GM21526 (cell line): ENCODE measurements at regions not wholly inside any gene's neighbourhood (a gene's known extent, or its start where the extent isn't known, plus 50 kb on each side); places are given as distances from the start of the nearest gene placed in this dataset.
A peak's percentile ranks its signal among the peaks of the same experiment; 100 is the strongest.
"Not testable (repeated sequence)": the region's sequence is repeated elsewhere in the genome, so short reads cannot be mapped to it uniquely, and the experiment has no call there.

ENCODE experiments used
- ATAC-seq: cut with Tn5 transposase; IDR thresholded peaks from one replicate; pipeline ENCODE4 v1.9.1; 2021; ENCODE audit warnings: moderate library complexity; ENCODE audit not compliant: unreplicated experiment, low FRiP score

DNA sequence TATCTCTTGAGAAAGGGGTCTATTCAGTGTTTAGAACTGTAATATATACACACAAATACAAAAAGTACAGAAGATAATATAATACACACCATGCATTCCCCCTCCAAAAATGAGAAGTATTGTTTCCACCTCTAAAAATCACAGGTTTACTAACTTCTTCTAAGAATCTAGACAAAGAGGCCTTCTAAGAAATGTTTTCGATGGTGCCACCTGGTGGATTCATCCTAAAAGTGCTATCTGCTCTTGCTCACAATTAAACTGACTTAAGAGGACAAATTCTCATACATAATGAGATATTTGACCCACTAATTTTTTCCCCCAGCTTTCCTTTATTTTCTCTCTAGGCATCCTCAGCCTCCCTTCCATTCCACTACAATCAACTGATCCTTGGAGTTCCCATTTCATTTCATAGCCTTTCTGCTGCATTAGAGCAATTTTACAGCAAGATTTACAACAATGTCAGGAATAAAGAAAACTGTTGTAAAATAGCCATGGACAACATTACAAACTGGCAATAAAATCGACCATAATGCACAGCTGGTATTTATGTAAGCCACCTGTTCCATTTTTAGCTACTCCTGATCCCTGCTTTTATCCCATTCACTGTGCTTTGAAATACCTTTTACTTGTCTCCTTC is 124.6 kb downstream of the ARRDC4 start:
- no peak for ATAC-seq

DNA sequence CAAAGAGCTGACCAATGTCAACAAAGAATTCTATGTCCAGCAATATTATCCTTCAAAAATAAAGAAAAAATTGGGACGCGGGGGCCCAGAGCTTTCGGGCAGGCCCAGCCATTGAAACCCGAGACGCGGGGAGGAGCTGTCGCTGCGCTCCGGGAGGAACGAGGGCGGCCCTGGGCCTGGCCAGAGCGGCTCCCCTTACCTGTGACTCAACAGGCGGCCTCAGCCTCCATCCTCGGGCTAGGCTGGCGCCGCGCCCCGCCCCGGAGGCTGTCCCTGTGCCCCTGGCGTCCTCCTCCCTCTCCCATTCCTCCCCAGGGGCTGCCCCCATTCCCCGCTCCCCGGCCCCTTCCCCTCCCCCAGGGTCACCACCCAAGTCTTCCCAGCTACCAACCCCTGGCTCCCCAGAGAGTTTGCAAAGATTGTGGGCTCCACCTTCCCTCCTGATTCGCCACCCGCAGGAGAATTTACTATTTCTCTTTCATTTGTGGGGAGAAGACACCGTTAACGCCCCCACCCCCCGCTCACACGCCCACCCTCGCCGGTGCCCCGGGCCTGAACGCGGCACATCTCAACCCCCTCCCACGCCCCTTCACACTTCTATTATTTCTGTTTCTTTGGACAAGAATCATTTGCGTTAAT is 127.9 kb downstream of the ARRDC4 start:
- peak; percentile 68 for ATAC-seq

DNA sequence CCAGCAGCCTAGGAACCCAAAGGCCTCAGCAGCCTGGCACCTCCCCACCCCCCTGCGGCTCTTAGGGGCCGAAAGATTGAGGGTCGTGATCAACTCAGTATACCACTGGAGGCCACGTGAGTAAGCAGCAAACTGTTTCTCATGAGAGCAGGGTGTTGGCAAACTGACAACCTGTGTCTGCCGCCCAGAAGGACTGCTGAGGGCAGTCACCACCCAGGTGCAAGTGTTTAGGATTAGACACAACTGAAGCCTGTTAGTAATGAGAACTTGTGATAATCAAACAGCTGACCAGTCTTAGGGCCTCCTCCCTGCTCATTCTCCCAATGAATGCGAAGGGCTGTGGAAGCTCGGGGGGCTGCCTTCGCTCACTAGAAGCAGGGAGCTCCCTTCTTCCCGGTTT is 128.8 kb downstream of the ARRDC4 start:
- not testable (repeated sequence) for ATAC-seq

DNA sequence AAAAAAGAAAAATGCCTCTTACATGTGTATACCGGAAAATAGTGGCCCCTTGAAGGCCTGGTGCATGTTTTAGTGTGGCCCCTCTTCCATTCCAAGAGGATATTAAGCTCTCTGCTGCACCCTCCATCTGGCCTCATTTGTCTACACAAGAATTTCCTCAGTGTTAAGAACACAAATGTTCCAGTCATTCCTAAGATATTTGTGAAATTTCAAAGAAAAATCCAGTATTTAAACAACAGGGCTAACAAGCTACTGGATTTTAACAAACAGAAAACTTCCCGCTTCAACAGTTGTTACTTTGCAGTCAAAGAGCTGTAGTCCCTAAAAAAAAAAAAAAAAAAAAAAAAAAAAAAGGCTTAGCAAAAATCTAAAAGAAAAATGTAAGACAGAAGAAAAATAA is 137.5 kb downstream of the ARRDC4 start:
- ATAC-seq, result not testable (repeated sequence)

DNA sequence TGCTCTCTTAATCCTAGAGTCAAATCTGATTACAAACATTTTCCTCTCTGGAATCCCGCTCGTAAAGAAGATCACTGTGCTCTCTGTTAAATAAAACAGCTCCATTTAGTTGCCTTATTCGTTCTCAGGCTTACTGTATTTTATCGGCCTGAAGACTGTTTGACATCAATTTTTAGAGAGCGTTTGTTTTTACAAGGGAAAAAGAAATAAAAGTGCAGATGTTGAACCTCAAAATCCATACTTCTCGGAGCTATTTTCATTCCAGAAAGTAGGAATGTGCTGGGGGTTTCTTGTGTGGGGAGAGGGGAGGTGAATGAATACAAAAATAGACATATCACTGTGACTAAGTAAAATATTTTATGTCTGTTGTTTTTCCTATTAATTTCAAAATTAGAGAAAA is 140.1 kb downstream of the ARRDC4 start:
- ATAC-seq, result not testable (repeated sequence)

DNA sequence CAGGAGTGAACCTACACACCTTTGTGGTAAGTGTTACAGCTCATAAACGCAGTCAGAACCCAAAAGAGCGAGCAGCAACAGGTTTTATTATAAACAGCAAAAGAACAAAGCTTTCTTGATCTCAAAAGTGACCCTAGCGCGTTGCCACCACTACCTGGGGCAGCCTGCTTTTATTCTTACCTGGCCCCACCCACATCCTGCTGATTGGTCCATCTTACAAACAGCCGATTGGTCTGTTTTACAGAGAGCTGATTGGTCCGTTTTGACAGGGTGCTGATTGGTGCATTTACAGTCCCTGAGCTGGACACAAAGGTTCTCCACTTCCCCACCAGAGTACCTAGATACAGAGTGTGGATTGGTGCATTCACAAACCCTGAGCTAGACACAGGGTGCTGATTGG is 143.1 kb downstream of the ARRDC4 start:
- ATAC-seq, result no peak

DNA sequence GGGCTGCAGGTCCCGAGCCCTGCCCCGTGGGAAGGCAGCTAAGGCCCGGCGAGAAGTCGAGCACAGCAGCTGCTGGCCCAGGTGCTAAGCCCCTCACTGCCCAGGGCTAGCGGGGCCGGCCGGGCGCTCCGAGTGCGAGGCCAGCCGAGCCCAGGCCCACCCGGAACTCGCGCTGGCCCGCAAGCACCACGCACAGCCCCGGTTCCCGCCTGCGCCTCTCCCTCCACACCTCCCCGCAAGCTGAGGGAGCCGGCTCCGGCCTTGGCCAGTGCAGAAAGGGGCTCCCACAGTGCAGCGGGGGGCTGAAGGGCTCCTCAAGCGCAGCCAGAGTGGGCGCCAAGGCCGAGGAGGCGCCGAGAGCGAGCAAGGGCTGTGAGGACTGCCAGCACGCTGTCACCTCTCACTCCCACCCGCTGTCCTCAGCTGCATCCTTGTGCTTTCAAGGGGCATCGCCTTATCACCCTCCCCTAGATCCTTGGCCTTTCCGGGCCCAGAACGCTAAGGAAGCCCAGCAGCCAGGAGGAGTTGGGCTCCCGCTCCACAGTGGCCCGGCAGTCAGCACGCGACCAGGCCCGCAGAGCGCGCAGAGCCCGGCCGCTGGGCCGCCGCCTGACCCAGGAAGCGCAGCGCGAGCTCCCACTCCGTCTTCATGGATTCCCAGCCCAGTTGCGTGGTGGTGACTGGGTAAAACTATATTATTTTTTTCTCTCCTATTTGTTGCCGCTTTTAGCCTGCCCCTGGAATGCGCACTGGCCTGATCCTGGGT is 144.1 kb downstream of the ARRDC4 start:
- ATAC-seq, result not testable (repeated sequence)

DNA sequence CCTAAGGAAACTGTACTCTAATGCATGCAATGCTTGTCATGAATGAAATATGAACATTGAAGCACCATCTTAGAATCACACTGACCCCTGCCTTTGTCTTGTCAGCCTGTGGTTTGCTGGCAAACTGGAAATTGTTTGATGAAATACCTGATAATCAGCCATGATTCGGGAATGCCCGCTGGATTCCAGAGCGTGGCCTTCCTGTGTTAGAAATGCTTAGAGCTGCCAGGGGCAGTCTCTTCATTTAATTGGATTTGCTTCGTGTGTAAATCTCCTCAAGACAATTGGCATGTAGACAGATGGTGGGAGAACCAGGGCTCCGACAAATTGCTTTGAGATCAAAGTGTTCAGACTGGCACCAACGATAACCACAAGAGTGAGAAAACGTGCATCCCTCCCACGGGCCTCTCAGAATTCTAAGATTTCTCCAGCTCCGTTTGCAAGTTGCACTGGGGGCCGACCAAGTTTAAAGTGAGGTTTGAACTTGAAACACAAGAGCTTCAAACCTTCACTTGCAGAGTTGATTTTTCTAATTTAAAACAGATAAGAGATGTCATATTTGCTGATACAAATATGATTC is 146.2 kb downstream of the ARRDC4 start:
- not testable (repeated sequence) for ATAC-seq

DNA sequence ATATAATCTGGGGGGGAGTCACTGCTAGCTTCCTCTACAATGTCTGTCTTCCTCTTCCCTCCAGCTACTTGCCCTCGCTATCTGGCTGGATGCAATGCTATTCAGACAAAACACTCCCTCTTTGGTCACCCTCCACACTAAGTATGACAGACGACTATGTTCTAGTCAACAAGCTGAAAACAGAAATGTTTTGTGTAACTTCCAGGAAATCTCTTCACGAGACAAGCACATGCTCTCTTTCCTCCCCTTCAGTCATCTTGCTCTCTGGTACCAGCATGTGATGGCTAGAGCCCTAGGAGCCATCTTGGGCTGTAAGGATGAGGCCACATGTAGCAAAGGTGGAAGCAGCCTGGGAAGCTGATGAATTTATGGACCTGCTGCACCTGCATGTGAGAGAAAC is 151.3 kb downstream of the ARRDC4 start:
- no peak for ATAC-seq

DNA sequence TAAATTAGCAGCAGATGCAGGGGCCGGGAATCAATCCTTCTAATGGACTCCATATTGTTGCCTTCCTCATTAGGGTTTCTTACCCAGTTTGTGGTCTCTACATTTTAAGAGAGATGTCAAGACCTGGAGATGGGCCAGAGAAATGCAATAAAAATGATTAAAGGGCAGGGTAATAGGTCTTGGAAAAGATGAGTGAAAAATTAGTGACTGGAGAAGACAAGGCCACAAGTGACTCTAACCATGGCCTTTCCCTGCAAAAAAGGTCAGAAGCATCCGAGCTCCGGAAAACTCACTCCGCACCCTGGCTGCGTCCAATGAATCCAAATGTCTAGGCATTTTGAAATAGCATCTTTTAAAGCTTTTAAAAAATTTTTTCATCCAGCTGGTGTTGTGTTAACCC is 152.8 kb downstream of the ARRDC4 start:
- ATAC-seq, result no peak

DNA sequence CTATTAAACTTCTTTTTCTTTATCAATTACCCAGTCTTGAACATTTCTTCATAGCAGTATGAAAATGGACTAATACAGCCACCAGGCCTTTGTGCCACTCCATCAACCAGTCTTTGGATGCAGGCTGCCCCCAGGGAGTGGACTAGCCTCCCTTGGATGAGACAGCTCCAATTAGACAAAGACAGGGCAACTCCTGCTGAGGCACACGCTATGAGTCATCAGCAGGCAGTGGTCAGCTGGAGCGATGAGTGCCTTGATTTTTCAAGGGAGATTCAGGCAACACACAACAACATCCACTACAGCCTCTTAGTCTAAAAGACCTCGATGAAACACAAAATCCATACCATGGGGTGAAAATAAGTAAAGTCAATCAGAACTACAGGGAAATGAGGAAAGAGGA is 160.1 kb downstream of the ARRDC4 start:
- no peak for ATAC-seq

DNA sequence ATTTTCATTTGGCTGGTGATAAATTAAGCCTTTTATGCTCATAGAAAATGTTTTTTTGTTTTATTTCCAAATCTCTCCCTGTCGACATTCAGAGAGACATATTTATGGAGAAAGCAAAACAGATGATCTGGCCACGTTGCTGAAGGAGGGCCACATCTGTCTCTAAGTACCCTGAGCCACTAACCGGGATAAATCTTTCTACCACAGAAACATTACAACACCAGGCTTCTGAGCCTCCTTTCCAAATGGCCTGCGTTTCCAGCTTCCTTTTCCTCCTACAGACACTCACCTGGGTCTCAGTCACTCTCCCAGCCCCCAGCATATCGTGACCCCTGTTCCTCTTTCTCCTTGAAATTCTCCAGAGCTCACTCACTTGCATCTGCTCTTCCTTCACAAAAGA is 161.0 kb downstream of the ARRDC4 start:
- ATAC-seq, result no peak

DNA sequence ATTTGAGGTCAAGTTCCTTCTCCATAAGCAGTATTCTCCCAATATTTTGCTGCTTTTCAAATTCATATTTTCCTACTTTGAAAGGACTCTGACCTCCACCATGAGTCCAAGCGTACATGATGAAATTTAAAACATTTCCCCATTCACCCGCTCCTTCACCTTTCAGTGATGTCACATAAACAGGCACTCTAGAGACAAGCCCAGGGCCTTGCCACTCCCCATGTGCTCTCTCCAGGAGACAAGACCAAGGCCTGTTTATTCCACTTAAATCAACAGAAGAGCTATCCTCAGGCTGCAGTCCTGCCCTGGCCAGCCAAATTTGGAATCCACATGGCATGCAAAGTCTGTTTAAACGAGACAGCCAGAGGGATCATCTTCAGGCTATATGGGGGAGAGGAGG is 161.5 kb downstream of the ARRDC4 start:
- ATAC-seq, result no peak

DNA sequence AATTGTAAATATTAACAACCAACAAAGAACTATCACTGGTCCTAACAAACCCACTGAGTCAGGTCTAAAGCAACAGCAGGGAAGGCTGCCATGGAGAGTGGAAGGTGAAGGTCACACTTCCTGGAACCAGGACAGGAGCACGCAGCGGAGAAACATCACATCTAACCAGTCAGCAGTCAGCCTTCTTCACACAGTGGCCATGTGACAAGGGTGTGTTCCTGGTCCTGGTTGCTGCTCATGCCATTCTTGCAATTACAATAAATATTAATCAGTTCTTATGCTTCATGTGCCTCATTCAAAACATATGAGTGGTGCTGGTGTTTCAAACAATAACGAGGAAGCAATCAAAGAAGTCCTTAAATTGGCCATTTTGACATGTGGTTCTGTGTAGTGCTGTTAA is 162.8 kb downstream of the ARRDC4 start:
- ATAC-seq, result no peak

DNA sequence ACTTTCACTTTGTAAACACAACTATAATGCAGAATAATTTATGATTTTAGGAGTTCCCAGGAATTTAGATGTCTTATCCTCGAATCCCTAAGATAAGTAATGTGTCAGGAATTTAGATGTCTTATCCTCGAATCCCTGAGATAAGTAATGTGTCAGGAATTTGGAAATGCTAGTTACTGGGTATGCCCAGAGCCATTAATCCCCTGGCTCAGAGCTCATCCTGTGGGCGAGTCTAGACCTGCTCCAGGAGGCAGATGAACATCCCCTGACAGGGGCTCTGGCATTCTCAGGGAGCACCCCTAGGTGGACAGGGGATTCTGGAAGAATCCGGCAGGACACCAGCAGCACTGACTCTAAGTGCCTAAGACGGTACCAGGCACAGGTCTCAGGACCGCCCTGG is 163.3 kb downstream of the ARRDC4 start:
- no peak for ATAC-seq

DNA sequence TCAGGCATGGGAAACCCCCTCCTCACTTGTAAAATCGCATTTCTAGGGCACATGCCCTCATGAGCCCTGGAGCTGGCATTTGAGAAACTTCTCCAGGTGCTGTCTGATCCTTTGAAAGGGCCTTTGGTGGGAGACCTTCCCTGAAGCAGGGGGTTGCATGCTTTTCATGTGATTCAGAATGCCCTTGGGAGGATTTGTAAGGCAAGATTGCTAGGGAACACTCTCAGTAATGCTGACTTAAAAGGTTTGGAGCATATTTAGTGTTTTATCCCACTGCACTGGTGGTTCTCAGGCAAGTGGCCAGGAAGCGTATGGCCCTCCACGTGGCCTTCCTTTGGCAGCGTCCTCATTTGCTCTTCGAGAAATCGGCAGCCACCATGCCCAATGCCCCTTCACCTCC is 164.1 kb downstream of the ARRDC4 start:
- no peak for ATAC-seq

DNA sequence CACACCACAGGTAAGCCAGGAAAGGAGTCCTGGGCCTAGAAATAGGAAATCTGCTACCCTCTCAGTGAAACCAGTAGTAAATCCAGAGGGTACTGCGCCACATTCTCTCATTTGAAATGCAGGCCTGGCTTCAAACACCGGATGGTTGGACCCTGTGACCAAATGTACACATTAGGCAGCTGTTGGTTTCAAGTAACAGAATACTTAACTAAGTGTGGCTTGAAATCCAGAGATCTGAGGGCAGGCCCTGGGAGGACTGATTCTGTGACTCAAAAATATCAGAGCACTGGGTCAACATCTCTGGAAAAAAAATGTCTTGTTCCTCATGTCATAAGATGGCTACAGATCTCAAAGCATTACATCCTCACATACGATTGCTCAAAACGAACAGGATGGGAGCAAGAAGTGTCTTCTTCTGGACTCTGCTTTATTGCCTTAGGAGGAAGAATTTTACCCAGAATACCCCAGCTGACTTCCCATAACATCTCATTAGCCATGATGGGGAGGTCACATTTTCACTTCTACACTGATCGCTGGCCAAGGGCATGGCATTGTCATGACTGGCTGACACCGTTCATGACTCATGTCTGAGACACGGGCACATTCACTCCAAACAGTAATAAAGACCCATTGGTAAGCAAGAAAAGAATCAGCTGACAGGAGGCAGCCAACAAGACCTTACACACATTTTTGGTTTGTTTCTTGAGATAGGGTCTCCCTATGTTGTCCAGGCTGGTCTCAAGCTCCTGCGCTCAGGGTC is 166.0 kb downstream of the ARRDC4 start:
- ATAC-seq, result no peak

DNA sequence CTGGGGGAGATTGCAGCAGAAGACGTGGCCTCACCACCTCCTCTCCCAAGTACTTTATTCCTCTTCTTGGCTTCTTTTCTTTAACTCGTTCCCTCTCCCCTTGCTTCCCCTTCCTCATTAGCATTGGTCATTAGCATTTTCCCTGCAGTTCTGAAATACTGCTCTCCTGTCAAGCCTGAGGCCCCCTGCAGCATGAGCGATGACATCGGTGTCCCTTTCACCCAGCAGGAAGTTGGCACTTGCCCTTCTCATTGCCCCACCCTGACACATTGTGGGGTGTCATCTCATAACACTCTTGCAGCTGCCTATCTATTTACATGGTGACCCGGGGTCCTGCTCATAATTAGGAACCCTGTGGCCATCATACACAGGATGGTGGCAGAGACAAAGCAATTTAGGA is 167.1 kb downstream of the ARRDC4 start:
- ATAC-seq, result no peak

DNA sequence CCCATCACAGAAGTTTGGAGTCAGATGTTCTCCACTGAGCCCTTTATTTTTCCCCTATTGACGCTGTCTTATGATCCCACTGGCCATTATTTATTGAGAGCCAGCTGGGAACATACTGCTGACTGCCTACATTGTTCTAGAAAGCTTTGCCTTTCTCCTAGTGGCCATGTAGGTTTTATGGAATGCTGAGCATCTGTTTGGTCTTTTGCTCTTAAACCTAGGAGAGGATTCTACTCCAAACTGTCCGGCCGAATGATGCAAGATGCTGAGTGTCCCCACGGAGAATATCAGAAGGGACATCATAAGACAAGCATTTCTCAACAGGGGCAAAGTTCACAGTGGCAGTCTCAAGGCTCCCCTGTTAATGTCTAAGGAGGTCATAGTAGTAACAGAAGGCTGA is 171.4 kb downstream of the ARRDC4 start:
- ATAC-seq, result no peak

DNA sequence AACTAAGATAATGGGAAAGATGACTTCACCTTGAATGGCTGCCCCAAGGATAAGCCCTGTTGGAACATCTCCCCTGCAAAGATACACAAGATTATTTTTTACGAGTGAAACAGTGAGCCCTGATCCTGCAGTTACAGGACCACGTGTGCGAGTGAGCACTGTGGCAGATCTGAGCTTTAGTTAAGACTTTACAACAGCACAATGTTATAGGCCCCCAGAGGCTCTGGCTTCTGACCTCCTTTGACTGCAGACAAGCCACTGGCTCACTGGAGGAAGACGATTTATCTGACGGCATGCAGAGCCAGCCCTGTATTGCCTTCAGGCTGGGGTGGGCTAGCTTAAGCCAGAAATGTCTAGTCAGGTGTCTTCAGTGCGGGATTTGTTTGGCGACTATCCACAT is 174.4 kb downstream of the ARRDC4 start:
- ATAC-seq, result no peak

DNA sequence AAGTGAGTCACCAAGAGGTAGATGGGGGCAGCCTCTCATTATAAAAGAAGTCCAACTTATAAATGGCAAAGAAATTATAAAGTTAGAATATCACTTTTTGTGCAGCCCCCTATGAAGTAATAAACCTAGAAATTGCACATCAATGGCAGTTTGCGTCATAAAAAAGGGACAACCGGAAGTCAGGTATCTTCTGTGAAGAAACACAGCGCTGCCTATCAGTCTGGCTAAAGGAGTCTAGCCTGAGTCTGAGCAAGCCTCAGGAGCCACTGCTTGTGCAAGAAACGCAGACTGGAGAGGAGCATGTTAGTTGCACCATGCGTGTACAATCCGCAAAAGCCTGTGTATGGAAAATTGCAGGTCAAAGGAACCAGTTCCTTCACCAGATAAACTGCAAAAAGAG is 178.4 kb downstream of the ARRDC4 start:
- no peak for ATAC-seq
